NCI-H2227 (cell line): ENCODE measurements at regions not wholly inside any gene's neighbourhood (a gene's known extent, or its start where the extent isn't known, plus 50 kb on each side); places are given as distances from the start of the nearest gene placed in this dataset.
"Not testable (repeated sequence)": the region's sequence is repeated elsewhere in the genome, so short reads cannot be mapped to it uniquely, and the experiment has no call there.

Source experiments
- DNase-seq: peaks from one replicate; lab custom pipeline; 2025; ENCODE audit not compliant: unreplicated experiment; lab: John Stamatoyannopoulos, UW

- no peak for DNase-seq
Measured at GRCh38 chr2:111522231-111522768, 361.7 kb downstream of the ANAPC1 start.

DNA sequence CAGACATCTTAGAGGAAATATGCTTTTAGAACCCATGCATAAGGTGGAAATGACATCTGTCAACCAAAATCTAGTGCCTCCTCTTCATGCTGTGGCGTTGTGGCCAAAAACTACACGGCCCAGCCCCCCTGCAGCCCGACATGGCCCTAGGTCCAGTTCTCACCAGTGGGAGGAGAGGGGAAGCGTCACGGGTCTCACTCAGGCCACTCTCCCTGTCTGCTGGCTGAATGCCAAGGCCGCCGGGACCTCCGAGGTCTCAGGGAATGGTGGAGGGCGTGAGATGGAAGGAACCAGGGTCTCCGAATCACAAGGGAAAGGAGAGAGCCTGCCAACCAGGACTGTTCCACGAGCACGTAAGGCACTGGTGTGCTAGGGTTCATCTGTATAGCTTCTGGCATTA, 361.0 kb downstream of the ANAPC1 start:
- peak; percentile 28 for DNase-seq

- not testable (repeated sequence) for DNase-seq
Measured at GRCh38 chr2:111525026-111525425, 359.0 kb downstream of the ANAPC1 start.

DNA sequence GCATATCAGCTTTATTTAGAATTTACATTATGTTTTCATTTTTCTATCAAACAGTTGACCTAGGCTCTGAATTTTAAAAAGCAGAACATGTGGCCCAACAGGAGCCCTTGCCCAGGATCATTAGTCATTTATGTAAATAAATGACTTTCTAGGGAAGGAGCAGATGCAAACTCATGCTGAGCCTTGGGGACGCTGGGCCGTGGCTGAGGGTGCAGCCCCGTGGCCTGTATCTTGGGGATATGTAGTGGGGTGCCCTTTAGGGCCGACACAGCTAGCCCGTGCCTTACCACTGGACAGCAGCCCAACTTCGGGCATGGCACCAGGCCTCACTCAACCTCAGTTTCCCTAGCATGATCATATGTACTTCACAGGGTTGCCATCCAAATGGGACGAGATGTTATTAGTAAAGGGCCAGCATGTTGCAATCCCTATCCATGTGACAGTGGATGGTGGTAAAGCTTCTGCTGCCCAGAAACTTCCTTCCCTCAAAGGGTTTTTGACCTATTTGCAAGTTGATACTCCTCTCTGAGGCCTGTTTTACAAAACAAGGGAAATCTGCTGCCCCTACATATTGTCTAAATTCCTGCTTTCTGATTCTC, 357.9 kb downstream of the ANAPC1 start:
- not testable (repeated sequence) for DNase-seq

DNA sequence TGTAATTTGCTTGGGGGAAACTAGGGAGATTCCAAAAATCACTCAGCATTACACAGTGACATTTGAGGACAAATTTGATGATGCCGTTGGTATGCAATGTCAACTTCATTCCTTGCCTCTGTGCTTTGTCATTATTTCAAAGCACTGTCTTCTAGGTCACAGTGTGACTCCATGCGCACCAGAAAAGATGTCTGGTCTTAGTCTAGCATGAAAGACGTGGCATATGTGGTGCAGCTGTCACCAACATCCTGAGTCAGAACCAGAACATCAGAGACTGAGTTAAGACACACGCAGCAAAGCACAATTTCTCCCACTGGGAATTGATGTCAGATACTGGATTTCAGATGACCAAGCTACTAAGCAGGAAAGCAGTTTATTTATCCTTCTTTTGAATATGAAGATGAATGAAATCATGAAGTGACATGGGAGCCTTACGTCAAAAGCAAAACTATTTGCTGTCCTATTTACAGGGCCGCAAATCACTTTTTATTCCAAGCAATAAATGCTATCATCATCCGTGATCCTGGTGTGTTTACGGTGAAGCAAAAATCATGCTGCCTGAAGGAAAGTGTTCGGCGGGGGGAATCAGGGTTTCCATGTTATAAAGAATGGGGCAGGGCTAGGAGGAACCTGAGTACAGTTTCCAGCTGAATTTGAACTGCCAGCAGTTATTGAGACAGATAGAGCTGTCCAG, 356.1 kb downstream of the ANAPC1 start:
- not testable (repeated sequence) for DNase-seq

DNA sequence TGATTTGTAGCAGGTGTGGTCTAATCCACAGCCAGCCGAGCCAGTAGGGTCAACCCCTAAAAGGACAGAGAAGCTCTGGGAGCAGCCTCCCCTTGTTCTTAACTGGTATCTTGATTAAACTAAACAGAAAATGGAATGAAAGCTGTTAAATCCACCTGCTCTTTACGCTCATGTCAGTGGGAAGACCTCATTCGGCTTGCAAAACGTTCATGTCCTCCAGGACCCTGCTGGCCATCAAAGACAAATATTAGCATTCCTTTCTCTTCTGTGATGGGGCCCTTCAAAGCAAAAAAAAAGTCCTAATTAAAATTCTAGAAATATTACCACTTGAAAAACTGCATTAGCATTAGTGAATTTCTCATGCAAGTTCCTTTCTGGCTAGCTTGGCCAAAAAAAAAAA, 355.0 kb downstream of the ANAPC1 start:
- DNase-seq: not testable (repeated sequence)

DNA sequence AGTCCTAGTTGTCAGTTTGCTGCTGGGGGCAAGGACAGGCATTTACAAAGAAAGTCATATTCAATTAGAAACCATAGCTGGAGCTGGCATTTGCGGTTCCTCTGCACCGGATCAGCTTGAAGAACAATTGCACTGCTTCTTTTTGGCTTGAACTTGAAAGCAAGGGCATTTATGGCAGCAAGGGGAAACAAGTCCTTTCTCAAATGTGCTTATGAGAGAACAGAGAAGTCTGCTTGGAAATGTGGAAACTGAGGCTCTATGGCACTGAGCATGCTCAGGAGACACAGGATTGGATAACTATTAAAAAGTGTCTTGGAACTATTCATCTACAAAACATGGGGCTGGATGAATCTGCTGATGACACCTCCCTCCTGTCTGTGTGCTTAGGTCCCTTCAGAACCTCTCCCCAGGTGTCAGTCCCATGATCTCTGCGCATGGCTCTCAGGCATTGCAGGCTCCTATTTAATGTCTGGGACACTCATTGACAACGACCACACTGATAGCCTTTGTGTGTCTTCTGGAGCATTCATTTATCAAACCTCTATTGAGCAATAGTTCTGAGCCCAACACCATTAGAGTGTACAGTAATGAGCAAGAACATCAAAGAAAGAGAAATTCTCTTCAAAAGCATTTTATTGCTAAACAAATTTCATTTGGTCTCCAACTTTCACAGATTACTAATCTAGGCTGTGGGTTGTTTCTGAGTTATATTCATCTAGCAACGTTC, 353.6 kb downstream of the ANAPC1 start:
- not testable (repeated sequence) for DNase-seq

DNA sequence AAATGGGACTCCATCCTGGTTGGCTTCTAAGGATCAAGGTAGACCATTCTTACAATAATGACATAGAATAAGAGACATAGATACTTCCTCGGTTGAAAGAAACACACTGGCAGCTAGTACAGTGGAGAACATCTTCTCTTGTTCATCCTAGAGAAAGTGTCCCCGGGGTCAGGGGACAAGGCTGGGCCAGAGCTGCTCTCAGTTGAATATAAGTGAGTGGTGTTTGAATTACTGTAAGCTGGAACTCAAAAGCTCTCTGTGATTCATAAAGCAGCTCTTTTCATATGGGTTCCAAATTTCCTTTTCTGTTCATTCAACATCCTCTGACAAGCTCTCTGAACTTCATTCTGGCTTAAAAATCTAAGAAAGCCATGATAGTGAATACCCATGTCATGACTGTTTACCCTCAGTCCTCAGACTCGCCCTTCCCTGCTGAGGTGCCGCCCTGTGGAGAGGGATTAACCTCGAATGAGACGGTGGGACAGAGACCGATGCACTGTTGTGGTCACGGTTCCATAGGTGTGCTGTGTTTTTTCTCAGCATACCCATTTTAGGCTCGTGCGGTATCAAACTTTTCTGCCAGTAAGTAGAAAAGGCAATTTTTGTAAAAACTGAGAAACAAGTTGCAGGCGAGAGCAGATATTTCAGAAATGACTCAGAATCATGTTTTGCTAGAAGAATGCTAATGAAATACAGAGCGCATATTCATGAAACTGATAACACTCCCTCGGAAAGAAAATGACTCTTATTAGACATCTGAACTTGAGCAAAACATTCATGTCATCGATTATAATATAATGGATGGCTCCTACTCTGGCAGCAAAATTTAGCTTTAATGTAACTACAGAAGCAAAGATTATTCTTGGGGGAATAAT, 351.1 kb downstream of the ANAPC1 start:
- DNase-seq: not testable (repeated sequence)

DNA sequence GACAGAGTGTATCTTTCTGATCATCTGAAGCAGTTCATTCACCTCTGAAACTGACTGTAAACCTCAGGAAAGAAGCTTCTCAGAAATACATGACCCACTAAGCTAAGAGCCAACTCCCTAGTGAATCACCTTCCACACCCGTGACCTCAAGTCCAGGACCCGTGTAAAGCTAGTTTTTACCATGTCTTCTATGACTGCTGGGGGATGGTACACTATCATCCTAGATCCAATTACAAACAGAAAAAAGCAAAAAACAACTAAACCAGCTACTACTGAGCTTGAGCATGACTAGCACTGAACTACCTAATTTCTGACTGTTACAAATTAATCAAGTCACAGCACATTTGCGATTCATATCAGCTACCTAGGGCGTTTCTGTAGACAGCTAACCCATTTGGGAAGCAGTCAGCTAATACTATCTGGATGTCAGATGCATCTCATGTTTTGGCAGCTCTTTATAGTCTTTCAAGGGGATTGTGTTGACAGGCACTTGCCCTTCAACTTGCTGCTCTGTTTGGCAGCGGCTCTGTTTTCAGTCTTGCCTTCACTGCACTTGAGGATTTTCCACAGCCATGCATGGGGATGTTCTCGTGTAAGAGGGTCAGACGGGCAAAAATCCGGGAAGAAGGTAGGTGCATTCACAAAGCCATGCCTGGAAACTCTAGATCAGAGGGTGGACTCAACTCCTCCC, 350.3 kb downstream of the ANAPC1 start:
- not testable (repeated sequence) for DNase-seq

GRCh38 chr2:111534910-111535352, 349.1 kb downstream of the ANAPC1 start:
- DNase-seq: no peak

GRCh38 chr2:111535404-111535803, 348.6 kb downstream of the ANAPC1 start:
- no peak for DNase-seq

DNA sequence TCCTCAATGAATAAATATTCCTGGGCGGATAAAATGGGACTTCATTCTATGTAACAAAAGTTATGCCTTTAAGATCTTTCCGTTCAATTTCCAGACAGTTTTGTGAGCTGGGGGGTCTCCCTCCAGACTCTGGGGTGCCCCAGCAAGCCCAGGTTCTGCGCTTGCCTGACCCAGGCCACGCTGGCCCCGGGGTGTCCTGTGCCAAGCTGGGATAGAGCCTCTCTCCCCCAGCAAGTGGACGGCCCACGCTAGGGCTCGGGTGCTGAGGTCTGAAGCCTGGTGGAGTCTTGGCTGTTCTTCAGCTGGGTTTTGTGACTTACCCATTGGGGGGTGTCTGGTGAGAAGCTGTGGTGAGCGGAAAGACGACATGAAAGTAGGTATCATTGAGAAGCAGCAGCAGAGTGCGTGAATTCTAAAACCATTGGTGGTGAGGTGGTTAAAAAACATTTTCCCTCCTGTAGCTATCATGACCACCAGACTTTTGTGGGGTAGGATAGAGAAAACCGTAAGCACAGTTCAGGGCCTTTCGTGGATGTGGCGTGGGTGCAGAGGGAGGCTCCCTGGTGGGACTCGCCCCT, 346.8 kb downstream of the ANAPC1 start:
- DNase-seq: no peak

GRCh38 chr2:111539991-111540390, 344.0 kb downstream of the ANAPC1 start:
- DNase-seq: not testable (repeated sequence)

DNA sequence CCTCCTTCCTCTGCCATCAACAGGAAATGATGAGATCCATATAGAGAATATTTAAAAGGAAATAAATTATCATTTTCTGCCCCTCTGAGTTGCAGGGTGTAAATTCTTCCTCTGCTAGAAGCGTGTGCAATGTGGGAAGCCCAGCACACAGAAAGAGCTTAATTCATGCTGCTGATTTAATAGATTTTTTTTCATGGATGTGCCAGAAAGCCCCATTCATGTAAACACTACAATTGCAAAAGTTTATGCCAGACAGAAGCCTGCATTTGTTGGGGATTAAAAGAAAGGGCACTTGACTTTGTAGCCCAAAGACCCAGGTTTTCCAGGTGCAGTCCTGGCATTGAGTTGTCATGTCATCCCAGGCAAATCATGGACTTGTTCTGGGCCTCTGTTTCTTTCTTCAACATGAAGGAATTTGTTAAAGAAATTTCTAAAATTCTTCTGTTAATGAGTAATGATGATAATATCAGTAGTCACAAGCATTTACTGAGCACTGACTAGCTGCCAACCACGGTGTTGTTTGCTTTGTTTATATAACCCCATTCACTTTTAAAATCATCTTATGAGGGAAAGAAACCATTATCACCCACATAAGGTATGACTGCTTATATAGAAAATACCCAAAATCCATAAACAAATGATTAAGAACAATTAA, 341.7 kb downstream of the ANAPC1 start:
- not testable (repeated sequence) for DNase-seq

DNA sequence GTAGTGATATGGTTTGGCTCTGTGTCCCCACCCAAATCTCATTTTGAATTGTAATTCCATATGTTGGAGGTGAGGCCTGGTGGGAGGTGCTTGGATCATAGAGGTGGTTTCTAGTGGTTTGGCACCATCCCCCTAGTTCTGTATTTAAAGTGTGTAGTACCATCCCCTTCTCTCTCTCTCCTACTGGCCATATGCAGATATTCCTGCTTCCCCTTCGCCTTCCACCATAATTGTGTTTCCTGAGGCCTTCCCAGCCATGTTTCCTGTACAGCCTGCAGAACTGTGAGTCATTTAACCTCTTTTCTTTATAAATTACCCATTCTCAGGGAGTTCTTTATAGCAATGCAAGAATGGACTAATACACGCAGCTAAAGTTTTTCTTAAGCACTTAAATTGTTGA, 340.0 kb downstream of the ANAPC1 start:
- DNase-seq: not testable (repeated sequence)

DNA sequence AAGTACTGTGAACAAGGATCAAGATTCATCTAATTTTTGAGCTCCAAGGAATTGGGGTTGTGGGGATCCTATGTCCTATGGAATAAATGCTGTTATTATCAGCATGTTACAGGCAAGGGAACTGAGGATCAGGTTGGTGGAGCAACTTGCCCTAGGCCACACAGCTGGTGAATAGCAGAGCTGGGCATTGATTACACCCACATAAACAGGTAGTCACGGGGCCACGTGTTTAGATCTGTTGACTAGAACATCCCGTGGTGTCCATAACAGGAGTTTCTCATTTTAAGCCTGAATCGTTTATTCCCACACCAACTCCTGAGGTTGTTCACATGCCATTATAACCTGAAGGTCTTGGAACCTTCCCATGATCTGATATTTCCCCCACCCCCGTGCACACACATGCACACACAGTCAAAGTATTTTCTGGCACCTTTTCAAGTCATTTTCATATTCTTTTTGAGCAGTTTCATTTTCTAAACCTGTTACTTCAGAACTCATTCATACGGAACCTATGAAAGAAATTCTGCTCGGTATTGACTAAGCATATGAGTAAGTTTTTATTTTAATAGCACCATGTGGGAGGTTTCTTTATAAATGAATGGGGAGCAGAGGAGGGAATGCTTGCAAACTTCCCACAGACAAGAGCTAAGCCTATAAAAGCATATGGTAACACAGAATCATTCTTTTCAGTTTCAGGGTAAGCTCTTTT, 338.1 kb downstream of the ANAPC1 start:
- DNase-seq: not testable (repeated sequence)

DNA sequence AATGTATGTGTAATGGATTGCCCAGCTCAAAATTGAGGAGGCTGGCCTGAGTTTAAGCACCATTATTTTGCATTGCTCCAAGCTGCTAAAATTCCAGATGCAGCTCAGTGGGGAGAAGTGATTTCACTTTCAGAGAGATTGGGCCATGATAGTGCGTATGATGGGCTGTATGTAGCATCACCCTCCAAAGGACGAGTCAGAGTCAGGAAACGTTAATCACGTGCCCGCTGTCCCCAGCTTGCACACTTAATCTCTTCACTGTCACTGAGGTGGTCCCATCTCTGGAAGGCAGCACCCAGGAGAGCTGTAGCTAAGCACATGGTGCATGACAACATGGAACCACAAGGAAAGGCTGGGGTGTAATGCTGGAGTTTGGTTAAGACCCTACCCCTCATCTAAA, 337.4 kb downstream of the ANAPC1 start:
- not testable (repeated sequence) for DNase-seq

DNA sequence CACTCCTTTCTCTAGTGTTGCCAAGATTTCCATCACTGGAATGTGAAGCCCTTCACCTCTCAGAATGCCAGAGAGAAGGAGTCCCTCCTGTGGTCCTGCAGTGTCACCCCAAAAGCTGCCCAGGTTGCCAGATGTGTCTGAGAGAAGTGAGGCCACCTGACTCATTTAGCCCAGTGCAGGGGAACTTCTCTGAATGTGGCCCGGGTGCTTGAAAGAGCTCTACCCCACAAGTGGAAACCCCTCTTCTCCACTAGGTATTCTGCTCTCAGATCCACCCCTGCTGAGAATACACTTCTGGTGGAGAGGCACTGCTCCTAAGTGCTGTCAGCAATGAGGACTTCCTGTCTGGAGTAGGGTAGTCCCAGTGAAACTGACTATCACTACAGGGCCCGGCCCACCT, 334.8 kb downstream of the ANAPC1 start:
- not testable (repeated sequence) for DNase-seq

DNA sequence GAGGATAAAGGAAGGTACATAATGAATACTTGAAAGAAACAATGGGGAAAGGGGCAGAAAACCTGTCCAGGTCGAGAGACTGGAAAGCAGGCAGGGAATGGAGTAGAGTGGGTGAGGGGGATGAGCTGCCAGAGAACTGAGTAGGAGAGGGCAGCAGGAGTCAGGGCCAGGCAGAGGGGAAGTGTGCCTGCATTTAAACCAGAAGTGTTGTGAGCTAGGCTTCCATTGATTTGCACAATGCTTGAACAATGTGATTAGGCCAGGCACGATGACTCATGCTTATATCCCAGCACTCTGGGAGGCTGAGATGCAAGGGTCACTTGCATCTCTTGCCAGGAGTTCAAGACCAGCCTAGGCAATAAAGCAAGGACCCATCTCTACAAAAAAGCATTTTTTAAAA, 332.6 kb downstream of the ANAPC1 start:
- not testable (repeated sequence) for DNase-seq
